ENCODE measurements at regions not wholly inside any gene's neighbourhood (a gene's known extent, or its start where the extent isn't known, plus 50 kb on each side); places are given as distances from the start of the nearest gene placed in this dataset.

DNA sequence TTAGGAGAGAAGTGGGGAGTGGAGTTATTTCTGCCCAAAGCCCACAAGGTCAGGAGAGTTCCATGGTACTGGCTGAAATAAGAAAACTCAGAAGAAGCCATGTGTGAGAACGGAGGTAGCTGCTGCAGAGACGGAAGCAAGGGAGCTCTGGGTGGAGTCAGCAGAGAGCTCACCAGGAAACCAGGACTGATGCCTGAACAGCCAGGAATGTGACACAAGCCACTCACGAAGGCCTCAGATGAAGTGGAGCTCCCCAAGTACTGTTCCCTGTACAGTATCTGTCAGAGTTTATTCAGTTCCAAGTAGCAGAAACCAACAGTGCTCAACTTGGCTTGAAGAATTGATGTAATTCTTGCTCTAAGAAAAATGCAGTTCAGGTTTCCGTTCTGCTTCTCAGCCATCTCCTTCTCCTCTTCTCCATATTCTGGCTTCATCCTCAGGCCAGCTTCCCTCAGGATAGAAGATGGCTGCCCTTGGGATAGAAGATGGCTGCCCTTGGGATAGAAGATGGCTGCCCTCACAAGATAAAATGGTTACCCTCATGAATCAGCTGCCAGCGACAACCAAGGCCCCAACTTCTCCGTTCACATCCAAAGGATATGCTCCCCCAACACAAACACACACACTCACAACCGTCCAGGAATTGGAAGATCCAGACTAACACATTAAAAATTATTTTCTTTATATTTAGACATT is 117.4 kb upstream of the SH3BP4 start:
- Histone ChIP-seq H3K9ac (ENCODE audit: low read depth, low read length) (no peak overlapping the region), H4K20me1 (ENCODE audit: insufficient read depth, low read length) (no peaks in the 10 kb centered on the region), H2AFZ (ENCODE audit: low read depth, low read length) (no peak overlapping the region), H3K4me3 (ENCODE audit: low read depth in 1 of 2, low read length in 2 of 2) (no peak overlapping the region), H3K27me3 (ENCODE audit: insufficient read depth, low read length, poor library complexity) (peaks cover 30% of the 10 kb centered on the region), H3K4me2 (ENCODE audit: insufficient read depth, low read length) (no peak overlapping the region), H3K79me2 (ENCODE audit: insufficient read depth, low read length) (no peaks in the 10 kb centered on the region), H3K4me1 (ENCODE audit: insufficient read depth, low read length) (no peaks in the 10 kb centered on the region), H3K36me3 (ENCODE audit: insufficient read depth, low read length) (no peaks in the 10 kb centered on the region), H3K9me3 (ENCODE audit: insufficient read depth, low read length, severe bottlenecking) (no peaks in the 10 kb centered on the region), H3K27ac (ENCODE audit: low read length) (no peak overlapping the region)
- DNase-seq (no peak), ATAC-seq (ENCODE audit: insufficient read depth, low read depth) (no peak)
- TF ChIP-seq EZH2 (IDR thresholded peaks at IDR 0.05; ENCODE audit: borderline replicate concordance, low read depth, low read length, severe bottlenecking), result no peak
- TF ChIP-seq, protein P1, sequence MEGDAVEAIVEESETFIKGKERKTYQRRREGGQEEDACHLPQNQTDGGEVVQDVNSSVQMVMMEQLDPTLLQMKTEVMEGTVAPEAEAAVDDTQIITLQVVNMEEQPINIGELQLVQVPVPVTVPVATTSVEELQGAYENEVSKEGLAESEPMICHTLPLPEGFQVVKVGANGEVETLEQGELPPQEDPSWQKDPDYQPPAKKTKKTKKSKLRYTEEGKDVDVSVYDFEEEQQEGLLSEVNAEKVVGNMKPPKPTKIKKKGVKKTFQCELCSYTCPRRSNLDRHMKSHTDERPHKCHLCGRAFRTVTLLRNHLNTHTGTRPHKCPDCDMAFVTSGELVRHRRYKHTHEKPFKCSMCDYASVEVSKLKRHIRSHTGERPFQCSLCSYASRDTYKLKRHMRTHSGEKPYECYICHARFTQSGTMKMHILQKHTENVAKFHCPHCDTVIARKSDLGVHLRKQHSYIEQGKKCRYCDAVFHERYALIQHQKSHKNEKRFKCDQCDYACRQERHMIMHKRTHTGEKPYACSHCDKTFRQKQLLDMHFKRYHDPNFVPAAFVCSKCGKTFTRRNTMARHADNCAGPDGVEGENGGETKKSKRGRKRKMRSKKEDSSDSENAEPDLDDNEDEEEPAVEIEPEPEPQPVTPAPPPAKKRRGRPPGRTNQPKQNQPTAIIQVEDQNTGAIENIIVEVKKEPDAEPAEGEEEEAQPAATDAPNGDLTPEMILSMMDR (IDR thresholded peaks at IDR 0.05; ENCODE audit: borderline replicate concordance, extremely low read depth, low read length, poor library complexity, severe bottlenecking), result no peak

DNA sequence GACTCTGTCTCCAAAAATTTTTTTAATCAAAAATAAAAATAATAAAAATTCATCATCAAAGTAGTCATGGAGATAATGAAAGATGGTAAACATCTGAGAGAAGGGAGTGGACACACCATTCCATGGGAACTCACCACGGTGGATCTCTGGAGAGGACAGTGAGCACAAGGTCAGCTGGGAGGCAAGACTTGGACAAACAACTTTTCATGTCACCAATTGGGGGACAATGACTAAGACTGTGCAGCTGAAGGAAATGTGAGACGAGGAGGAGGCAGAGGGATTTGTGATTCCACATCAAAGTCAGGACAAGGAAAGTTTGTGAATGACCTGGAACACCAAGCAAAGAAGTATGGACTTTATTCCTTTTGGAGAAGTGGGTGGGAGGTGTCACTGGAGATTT is 121.0 kb upstream of the SH3BP4 start:
- Histone ChIP-seq H3K4me3 (ENCODE audit: low read depth in 1 of 2, low read length in 2 of 2) (no peak overlapping the region), H3K27me3 (ENCODE audit: insufficient read depth, low read length, poor library complexity) (peaks cover 12% of the 10 kb centered on the region)

DNA sequence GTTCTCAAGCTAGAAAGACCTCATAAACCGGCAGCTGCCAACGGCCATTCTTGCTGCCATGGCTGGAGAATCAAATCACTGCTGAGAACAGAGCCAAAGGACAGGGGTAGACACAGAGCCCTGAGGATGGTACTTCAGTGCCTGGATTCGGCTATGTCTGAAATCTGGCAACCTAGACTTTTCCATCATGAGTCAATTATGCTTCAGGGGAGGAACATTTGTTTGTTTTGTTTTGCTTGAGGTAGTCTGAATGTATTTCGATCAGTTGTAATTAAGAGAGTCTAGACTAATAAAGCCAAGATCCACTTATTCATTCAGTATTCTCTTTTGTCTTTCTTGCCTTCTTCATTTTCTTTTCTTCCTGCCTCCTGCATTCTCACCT is 122.8 kb upstream of the SH3BP4 start:
- Histone ChIP-seq H2AFZ (ENCODE audit: low read depth, low read length) (no peak overlapping the region), H4K20me1 (ENCODE audit: insufficient read depth, low read length) (no peaks in the 10 kb centered on the region), H3K79me2 (ENCODE audit: insufficient read depth, low read length) (no peaks in the 10 kb centered on the region), H3K9ac (ENCODE audit: low read depth, low read length) (no peak overlapping the region), H3K27ac (ENCODE audit: low read length) (no peak overlapping the region), H3K4me2 (ENCODE audit: insufficient read depth, low read length) (no peak overlapping the region), H3K36me3 (ENCODE audit: insufficient read depth, low read length) (no peaks in the 10 kb centered on the region), H3K9me3 (ENCODE audit: insufficient read depth, low read length, severe bottlenecking) (no peaks in the 10 kb centered on the region), H3K4me3 (ENCODE audit: low read depth in 1 of 2, low read length in 2 of 2) (no peak overlapping the region), H3K4me1 (ENCODE audit: insufficient read depth, low read length) (no peaks in the 10 kb centered on the region), H3K27me3 (ENCODE audit: insufficient read depth, low read length, poor library complexity) (peaks cover 12% of the 10 kb centered on the region)
- ATAC-seq (ENCODE audit: insufficient read depth, low read depth) (no peak), DNase-seq (no peak)
- no peak for TF ChIP-seq EZH2 (IDR thresholded peaks at IDR 0.05; ENCODE audit: borderline replicate concordance, low read depth, low read length, severe bottlenecking)
- TF ChIP-seq, protein P1 (IDR thresholded peaks at IDR 0.05; ENCODE audit: borderline replicate concordance, extremely low read depth, low read length, poor library complexity, severe bottlenecking), result no peak

More for the DNA sequence above, 121.0 kb upstream of the SH3BP4 start:
- no peak for TF ChIP-seq EZH2 (IDR thresholded peaks at IDR 0.05; ENCODE audit: borderline replicate concordance, low read depth, low read length, severe bottlenecking)
- H3K4me1 ChIP-seq (ENCODE audit: insufficient read depth, low read length), result no peaks in the 10 kb centered on the region
- no peaks in the 10 kb centered on the region for H3K79me2 ChIP-seq (ENCODE audit: insufficient read depth, low read length)
- no peaks in the 10 kb centered on the region for H4K20me1 ChIP-seq (ENCODE audit: insufficient read depth, low read length)
- no peak overlapping the region for H2AFZ ChIP-seq (ENCODE audit: low read depth, low read length)
- no peak overlapping the region for H3K27ac ChIP-seq (ENCODE audit: low read length)
- no peak for ATAC-seq (ENCODE audit: insufficient read depth, low read depth)
- no peaks in the 10 kb centered on the region for H3K36me3 ChIP-seq (ENCODE audit: insufficient read depth, low read length)
- H3K9ac ChIP-seq (ENCODE audit: low read depth, low read length), result no peak overlapping the region
- DNase-seq, result no peak
- H3K9me3 ChIP-seq (ENCODE audit: insufficient read depth, low read length, severe bottlenecking), result no peaks in the 10 kb centered on the region
- no peak overlapping the region for H3K4me2 ChIP-seq (ENCODE audit: insufficient read depth, low read length)

DNA sequence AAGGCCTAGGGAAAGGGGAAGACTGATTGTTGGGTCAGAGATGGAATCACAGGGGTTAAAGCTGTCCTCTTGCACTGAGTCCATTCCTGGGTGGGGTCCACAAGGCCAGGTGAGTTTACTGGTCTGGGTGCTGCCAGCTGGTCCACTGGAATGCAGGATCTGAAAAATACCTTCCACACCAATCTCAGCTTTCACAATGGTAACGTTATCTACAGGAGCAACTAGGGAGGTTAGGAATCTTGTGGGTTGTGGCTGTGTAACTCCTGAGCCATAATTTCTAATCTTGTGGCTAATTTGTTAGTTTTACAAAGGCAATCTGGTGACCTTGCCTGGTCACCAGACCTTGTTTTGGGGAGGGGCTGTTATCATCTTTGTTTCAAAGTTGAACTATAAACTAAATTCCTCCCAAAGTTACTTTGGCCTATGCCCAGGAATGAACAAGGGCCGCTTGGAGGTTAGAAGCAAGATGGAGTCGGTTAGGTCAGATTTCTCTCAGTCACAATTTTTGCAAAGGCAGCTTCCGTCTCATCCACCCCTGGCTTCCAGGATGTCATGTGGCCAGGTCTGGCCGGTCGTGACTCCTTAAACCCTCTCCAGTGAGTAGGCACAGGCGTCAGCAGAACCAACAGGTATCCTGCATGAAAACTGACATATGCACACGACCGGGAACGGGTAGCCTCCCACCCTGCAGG is 123.3 kb upstream of the SH3BP4 start:
- no peak overlapping the region for H3K27ac ChIP-seq (ENCODE audit: low read length)
- TF ChIP-seq, protein P1 (IDR thresholded peaks at IDR 0.05; ENCODE audit: borderline replicate concordance, extremely low read depth, low read length, poor library complexity, severe bottlenecking), result no peak
- TF ChIP-seq EZH2 (IDR thresholded peaks at IDR 0.05; ENCODE audit: borderline replicate concordance, low read depth, low read length, severe bottlenecking), result no peak
- no peaks in the 10 kb centered on the region for H4K20me1 ChIP-seq (ENCODE audit: insufficient read depth, low read length)
- H3K4me1 ChIP-seq (ENCODE audit: insufficient read depth, low read length), result no peaks in the 10 kb centered on the region
- peaks cover 11% of the 10 kb centered on the region for H3K27me3 ChIP-seq (ENCODE audit: insufficient read depth, low read length, poor library complexity)
- H3K9me3 ChIP-seq (ENCODE audit: insufficient read depth, low read length, severe bottlenecking), result no peaks in the 10 kb centered on the region
- H2AFZ ChIP-seq (ENCODE audit: low read depth, low read length), result no peak overlapping the region
- no peak overlapping the region for H3K9ac ChIP-seq (ENCODE audit: low read depth, low read length)
- ATAC-seq (ENCODE audit: insufficient read depth, low read depth) (no peak), DNase-seq (no peak)
- no peak overlapping the region for H3K4me2 ChIP-seq (ENCODE audit: insufficient read depth, low read length)
- no peaks in the 10 kb centered on the region for H3K79me2 ChIP-seq (ENCODE audit: insufficient read depth, low read length)
- no peak overlapping the region for H3K4me3 ChIP-seq (ENCODE audit: low read depth in 1 of 2, low read length in 2 of 2)
- no peaks in the 10 kb centered on the region for H3K36me3 ChIP-seq (ENCODE audit: insufficient read depth, low read length)

Measured in DND-41 (cell line).